ENCODE measurements at regions not wholly inside any gene's neighbourhood (a gene's known extent, or its start where the extent isn't known, plus 50 kb on each side); places are given as distances from the start of the nearest gene placed in this dataset.
"Not testable (repeated sequence)": the region's sequence is repeated elsewhere in the genome, so short reads cannot be mapped to it uniquely, and the experiment has no call there.

DNA sequence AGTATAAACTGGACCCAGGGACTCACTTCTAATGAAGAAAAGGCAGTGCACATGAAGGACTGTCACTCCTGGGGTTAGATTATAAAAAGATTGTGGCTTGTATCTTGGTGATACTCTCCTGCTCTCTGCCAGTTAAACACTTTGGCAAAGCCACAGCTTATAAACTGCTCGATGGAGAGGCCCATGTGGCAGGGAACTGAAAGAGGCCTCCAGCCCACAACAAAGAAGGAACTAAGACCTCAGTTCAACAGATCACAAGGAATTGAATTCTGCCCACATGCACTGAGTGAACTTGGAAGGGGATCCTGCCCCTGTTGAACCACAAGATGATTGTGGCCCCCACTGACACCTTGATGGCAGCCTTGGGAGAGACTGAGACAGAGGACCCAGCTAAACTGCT, 363.8 kb downstream of the CBLN4 start:
- Histone ChIP-seq H3K9me3 (ENCODE audit: low read depth, low read length, poor library complexity, severe bottlenecking) (no peaks in the 10 kb centered on the region), H3K27me3 (replicated peaks; ENCODE audit: insufficient read depth, low read depth, low read length, poor library complexity) (no peaks in the 10 kb centered on the region), H3K27ac (ENCODE audit: low read depth, low read length, poor library complexity, severe bottlenecking) (no peak overlapping the region), H3K4me1 (ENCODE audit: insufficient read depth, low read length, poor library complexity, severe bottlenecking) (no peaks in the 10 kb centered on the region), H3K4me3 (ENCODE audit: low read depth, low read length, poor library complexity, severe bottlenecking) (no peak overlapping the region), H3K36me3 (ENCODE audit: insufficient read depth, low read length, poor library complexity, severe bottlenecking) (no peaks in the 10 kb centered on the region)
- DNase-seq (ENCODE audit: low spot score): no peak
- BruUV-seq (replicated peaks): no TSS peak
- intact Hi-C loops (cut with micrococcal nuclease; ENCODE audit: unreplicated experiment): no loop called here
- TF ChIP-seq EZH2 (IDR thresholded peaks at IDR 0.05; ENCODE audit: borderline replicate concordance, low read depth, low read length, poor library complexity, severe bottlenecking): no peak
- TF ChIP-seq, protein P1, sequence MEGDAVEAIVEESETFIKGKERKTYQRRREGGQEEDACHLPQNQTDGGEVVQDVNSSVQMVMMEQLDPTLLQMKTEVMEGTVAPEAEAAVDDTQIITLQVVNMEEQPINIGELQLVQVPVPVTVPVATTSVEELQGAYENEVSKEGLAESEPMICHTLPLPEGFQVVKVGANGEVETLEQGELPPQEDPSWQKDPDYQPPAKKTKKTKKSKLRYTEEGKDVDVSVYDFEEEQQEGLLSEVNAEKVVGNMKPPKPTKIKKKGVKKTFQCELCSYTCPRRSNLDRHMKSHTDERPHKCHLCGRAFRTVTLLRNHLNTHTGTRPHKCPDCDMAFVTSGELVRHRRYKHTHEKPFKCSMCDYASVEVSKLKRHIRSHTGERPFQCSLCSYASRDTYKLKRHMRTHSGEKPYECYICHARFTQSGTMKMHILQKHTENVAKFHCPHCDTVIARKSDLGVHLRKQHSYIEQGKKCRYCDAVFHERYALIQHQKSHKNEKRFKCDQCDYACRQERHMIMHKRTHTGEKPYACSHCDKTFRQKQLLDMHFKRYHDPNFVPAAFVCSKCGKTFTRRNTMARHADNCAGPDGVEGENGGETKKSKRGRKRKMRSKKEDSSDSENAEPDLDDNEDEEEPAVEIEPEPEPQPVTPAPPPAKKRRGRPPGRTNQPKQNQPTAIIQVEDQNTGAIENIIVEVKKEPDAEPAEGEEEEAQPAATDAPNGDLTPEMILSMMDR (conservative IDR thresholded peaks at IDR 0.05; ENCODE audit: low read depth, low read length): no peak
- ChIA-PET CTCF (no interaction called here), POLR2A (ENCODE audit: low non-redundant PET) (no interaction called here)

DNA sequence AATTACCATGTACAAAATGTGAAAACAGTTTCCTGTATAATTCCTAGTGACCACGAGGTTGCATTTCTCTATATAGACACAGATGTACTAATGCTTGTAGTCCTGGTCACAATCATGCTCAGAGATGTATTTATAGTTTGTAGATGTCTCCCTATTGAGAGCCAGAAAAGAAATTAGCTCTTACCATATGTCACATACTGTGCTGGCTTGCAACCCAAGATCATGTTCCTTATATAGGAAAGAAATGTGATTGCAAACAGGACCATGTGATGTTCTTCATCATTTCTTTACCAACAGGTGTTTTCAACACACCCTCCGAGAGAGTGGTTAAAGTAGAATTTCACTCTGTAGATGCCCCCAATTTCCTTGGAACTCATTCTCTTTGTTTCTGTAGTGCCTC, 369.4 kb downstream of the CBLN4 start:
- Histone ChIP-seq H3K4me1 (ENCODE audit: insufficient read depth, low read length, poor library complexity, severe bottlenecking) (no peaks in the 10 kb centered on the region), H3K9me3 (ENCODE audit: low read depth, low read length, poor library complexity, severe bottlenecking) (peaks cover 5% of the 10 kb centered on the region), H3K27ac (ENCODE audit: low read depth, low read length, poor library complexity, severe bottlenecking) (no peak overlapping the region), H3K36me3 (ENCODE audit: insufficient read depth, low read length, poor library complexity, severe bottlenecking) (no peaks in the 10 kb centered on the region), H3K27me3 (replicated peaks; ENCODE audit: insufficient read depth, low read depth, low read length, poor library complexity) (no peaks in the 10 kb centered on the region), H3K4me3 (ENCODE audit: low read depth, low read length, poor library complexity, severe bottlenecking) (no peak overlapping the region)
- POLR2A ChIA-PET (ENCODE audit: low non-redundant PET): no interaction called here
- no peak for TF ChIP-seq EZH2 (IDR thresholded peaks at IDR 0.05; ENCODE audit: borderline replicate concordance, low read depth, low read length, poor library complexity, severe bottlenecking)
- TF ChIP-seq, protein P1 (conservative IDR thresholded peaks at IDR 0.05; ENCODE audit: low read depth, low read length): no peak
- CTCF ChIA-PET: no interaction called here
- intact Hi-C loops (cut with micrococcal nuclease; ENCODE audit: unreplicated experiment): no loop called here
- DNase-seq (ENCODE audit: low spot score): no peak
- no TSS peak for BruUV-seq (replicated peaks)

DNA sequence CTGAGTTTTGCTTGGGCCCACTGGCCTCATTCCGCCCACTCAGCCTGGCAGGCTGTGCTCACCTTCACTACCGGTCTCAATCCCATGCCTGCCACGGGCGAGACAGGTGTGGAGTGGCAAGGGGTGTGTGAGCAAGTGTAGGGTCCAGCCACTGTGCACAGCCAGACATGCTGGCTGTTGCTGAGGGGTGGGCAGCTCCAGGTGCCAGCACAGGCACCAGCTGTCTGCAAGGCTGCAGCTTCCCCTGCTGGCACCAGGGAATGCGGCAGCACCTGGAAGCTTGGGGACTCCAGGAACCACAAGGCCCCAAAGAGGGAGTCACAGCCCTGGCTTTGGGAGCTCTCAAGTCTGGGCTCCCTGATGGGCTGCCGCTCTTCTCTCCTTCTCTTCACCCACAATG, 372.7 kb downstream of the CBLN4 start:
- intact Hi-C loops (cut with micrococcal nuclease; ENCODE audit: unreplicated experiment): no loop called here
- Histone ChIP-seq H3K4me1 (ENCODE audit: insufficient read depth, low read length, poor library complexity, severe bottlenecking) (no peaks in the 10 kb centered on the region), H3K27ac (ENCODE audit: low read depth, low read length, poor library complexity, severe bottlenecking) (no peak overlapping the region), H3K36me3 (ENCODE audit: insufficient read depth, low read length, poor library complexity, severe bottlenecking) (no peaks in the 10 kb centered on the region), H3K9me3 (ENCODE audit: low read depth, low read length, poor library complexity, severe bottlenecking) (peaks cover 9% of the 10 kb centered on the region), H3K27me3 (replicated peaks; ENCODE audit: insufficient read depth, low read depth, low read length, poor library complexity) (no peaks in the 10 kb centered on the region), H3K4me3 (ENCODE audit: low read depth, low read length, poor library complexity, severe bottlenecking) (no peak overlapping the region)
- ChIA-PET CTCF (no interaction called here), POLR2A (ENCODE audit: low non-redundant PET) (no interaction called here)
- DNase-seq (ENCODE audit: low spot score): no peak
- TF ChIP-seq, protein P1 (conservative IDR thresholded peaks at IDR 0.05; ENCODE audit: low read depth, low read length): no peak
- no peak for TF ChIP-seq EZH2 (IDR thresholded peaks at IDR 0.05; ENCODE audit: borderline replicate concordance, low read depth, low read length, poor library complexity, severe bottlenecking)
- no TSS peak for BruUV-seq (replicated peaks)

DNA sequence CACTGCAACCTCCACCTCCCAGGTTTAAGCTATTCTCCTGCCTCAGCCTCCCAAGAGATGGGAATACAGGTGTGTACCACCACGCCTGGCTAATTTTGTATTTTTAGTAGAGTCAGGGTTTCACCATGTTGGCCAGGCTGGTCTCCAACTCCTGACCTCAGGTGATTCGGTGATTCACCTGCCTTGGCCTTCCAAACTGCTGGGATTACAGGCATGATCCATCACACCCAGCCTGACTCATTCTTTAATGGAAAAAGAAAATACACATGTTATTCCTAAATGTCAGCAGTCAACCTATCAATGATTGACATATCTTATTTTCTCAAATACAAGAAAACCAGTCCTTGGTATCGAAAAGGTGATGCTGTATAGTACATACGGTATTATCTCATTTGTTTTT, 376.2 kb downstream of the CBLN4 start:
- H3K27me3 ChIP-seq (replicated peaks; ENCODE audit: insufficient read depth, low read depth, low read length, poor library complexity): not testable (repeated sequence)

More for the DNA sequence above, 376.2 kb downstream of the CBLN4 start:
- H3K9me3 ChIP-seq (ENCODE audit: low read depth, low read length, poor library complexity, severe bottlenecking); intact Hi-C loops (cut with micrococcal nuclease; ENCODE audit: unreplicated experiment); CTCF ChIA-PET; H3K27ac ChIP-seq (ENCODE audit: low read depth, low read length, poor library complexity, severe bottlenecking); H3K36me3 ChIP-seq (ENCODE audit: insufficient read depth, low read length, poor library complexity, severe bottlenecking); H3K4me1 ChIP-seq (ENCODE audit: insufficient read depth, low read length, poor library complexity, severe bottlenecking); POLR2A ChIA-PET (ENCODE audit: low non-redundant PET); BruUV-seq (replicated peaks); H3K4me3 ChIP-seq (ENCODE audit: low read depth, low read length, poor library complexity, severe bottlenecking); DNase-seq (ENCODE audit: low spot score): not testable (repeated sequence)
